ENCODE measurements at regions not wholly inside any gene's neighbourhood (a gene's known extent, or its start where the extent isn't known, plus 50 kb on each side); places are given as distances from the start of the nearest gene placed in this dataset.

DNA sequence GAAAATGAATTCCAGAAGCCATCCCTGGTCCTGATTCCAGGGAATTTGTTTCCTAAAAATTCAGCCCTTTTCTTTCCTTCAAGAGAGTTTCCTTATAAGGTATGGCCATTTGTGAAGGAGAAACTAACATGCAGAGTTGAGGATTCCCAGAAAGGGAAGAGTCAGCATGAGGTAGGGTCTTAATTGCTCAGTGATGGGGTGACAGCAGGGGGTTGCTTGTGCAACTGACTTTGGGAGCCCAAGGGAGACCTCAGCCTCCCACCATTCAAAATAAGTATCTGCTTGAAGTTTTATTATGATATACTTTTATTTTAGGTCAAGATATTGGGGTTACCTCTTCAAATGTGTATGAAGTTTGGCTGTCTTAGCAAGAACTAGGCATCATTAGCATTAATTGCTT is 74.9 kb upstream of the CELF4 start:
- TF ChIP-seq, protein P1, sequence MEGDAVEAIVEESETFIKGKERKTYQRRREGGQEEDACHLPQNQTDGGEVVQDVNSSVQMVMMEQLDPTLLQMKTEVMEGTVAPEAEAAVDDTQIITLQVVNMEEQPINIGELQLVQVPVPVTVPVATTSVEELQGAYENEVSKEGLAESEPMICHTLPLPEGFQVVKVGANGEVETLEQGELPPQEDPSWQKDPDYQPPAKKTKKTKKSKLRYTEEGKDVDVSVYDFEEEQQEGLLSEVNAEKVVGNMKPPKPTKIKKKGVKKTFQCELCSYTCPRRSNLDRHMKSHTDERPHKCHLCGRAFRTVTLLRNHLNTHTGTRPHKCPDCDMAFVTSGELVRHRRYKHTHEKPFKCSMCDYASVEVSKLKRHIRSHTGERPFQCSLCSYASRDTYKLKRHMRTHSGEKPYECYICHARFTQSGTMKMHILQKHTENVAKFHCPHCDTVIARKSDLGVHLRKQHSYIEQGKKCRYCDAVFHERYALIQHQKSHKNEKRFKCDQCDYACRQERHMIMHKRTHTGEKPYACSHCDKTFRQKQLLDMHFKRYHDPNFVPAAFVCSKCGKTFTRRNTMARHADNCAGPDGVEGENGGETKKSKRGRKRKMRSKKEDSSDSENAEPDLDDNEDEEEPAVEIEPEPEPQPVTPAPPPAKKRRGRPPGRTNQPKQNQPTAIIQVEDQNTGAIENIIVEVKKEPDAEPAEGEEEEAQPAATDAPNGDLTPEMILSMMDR (IDR thresholded peaks at IDR 0.05): no peak
- TF ChIP-seq POLR2A (IDR thresholded peaks at IDR 0.05) (no peak), POLR2AphosphoS5 (IDR thresholded peaks at IDR 0.05) (no peak)
